HG02840 (cell line): ENCODE measurements at regions not wholly inside any gene's neighbourhood (a gene's known extent, or its start where the extent isn't known, plus 50 kb on each side); places are given as distances from the start of the nearest gene placed in this dataset.

Experiments
- ATAC-seq: cut with Tn5 transposase; IDR thresholded peaks from one replicate; pipeline ENCODE4 v1.9.1; 2021; ENCODE audit warnings: mild to moderate bottlenecking, moderate library complexity, moderate number of reproducible peaks; ENCODE audit not compliant: unreplicated experiment, low FRiP score

DNA sequence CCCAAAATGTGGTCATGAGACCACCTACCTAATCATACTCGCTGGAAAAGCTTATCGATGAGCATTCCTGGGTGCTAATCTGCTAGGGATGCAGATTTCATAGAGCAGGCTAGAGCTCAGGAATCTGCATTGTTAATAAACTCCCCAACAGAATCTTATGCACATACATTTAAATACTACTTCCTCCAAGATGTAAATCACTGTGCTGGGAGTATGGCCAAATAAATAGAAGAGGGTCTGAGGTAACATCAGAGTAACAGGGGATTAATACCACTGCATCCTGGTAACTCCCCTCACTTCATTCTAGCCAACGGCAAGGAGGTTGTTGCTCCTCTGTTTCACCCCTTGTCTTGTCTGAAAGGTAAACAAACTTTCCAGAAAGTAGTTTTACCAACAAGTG, 118.3 kb upstream of the SEMA6D start:
- ATAC-seq: no peak

DNA sequence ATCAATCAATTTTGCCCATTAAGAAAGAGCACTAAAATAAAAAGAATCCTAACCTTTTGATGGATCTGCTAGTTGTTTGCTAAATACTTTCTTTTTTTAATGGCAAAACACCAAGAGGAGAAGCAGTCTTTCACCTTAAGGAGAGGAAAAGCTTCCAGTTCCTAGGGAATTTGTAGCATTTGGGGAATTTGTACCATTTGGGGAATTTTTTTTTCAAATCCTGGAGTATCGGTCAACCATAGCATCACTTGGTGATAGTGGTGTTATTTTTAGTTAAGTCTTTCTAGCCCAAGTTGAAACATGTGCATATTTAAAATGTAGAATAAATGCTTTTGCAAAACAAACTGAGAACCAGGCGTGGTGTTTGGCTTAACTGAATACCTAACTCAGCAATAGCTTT, 117.5 kb upstream of the SEMA6D start:
- no peak for ATAC-seq

DNA sequence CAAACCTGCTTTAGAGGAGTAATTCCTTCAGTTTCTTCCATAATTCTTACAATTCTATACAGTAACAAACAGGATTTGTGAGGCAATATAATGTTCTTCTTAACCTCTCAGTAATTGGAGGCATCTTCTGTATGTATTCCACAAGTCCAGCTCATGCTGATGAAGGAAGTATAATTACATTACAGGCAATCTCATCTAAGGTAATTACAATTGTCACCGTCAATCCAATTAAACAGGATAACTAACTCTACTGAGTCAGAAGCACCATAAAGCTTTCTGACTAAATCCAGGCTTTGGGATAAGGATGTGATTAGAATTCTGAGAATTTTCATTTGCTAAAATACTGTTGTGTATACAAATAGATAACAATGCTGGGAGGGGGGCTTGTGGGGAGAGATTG, 115.2 kb upstream of the SEMA6D start:
- ATAC-seq: no peak

DNA sequence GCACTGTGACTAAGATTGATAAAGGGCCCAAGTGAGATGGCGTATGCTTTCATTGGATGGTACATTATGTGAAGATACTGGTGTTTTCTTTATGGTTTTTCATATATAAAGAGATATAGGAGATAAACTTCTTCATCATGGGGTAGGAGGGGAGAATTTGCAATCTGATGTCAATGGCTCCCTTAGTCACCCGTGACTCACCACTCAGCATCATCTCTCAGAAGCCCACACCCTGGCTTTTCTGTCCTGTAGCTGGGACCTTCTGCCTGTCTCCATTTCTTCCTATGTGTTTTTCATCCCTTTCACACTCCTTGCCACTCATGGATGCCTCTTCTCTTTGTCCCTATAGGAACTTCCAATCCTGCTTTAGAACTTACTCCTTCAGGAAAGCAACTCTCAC, 114.3 kb upstream of the SEMA6D start:
- no peak for ATAC-seq

DNA sequence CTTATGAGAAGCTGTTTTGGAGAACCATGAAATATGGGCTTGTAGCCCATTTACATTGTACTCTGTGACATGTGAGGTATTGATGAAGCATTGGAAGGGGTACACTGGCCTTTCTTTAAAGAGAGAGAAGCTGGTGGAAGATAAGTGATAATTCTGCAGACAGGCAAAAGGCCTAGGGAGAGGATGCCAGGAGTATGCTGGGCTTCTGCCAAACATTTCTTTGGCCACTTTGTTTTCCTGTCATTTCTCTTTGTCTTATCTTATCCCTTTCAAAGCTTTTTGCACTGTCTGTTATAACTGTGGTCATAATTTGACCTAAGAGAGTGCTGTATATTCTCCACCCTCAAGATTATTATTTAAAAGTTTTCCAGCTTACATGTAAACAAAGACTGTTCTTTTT, 109.6 kb upstream of the SEMA6D start:
- no peak for ATAC-seq

DNA sequence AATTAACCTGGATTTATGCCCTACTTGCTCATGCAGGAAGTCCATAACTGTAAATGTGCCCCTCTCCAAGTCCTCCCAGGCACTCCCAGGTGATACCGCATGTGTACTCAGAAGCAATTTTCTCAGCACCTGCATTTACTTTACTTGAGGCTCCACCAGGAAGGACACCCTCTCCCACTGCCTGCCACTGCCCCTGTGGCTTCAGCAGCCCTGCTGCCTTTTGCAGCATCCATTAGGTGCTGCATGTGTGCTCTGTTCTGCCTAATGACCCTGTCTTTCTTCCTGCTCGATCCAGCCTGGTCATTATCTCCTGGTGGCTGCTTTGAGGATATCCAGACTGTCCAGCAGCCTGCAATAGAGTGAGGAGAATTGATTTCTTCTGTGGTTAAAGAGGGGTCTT, 107.6 kb upstream of the SEMA6D start:
- ATAC-seq: no peak

DNA sequence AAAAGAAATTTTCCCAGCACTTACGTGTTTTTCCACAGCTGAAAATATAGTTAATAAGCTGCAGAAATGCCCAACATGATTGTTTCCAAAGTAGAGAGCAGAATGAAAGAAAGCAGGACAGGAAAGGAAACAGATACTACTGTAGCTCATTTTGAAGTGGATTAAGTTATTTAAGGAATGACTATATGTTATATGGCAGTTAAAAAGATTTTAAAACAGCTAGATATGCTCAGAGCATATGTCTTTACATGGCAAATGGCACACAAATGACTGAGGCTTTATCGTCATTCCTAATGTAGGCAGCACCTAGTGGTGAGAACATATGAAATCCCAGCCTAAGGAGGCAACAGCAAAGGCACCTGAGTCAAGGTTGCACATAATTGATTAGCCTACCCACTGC, 106.6 kb upstream of the SEMA6D start:
- no peak for ATAC-seq

DNA sequence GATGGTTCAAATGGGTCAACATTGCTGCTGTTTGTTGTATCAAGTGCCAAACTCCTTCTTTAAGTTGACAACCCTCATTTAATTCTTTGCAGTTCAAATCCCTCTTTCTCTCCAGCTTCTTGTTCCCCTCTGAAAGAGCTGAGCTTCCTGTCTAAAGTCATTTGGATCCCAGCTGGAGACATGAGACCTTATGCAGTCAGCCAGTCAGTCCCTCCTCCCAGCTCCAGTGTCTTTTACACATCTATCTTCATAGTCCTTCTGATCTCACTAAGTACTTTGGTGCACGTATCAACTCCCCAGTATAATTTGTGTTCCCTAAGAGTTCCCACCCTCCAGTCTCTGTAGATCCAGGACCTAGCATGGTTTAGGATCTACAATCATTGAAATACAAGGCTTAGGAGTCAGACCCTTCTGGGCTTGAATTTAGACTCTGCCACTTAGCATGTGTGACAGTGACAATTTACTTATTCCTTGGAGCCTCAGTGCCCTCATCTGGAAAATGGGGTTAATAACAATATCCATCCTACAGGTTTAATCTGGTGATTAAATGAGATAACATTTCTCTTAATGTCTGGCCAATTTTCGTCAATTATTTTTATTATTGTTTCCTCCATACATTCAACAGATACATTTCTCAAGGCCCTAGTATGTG, 102.8 kb upstream of the SEMA6D start:
- no peak for ATAC-seq

DNA sequence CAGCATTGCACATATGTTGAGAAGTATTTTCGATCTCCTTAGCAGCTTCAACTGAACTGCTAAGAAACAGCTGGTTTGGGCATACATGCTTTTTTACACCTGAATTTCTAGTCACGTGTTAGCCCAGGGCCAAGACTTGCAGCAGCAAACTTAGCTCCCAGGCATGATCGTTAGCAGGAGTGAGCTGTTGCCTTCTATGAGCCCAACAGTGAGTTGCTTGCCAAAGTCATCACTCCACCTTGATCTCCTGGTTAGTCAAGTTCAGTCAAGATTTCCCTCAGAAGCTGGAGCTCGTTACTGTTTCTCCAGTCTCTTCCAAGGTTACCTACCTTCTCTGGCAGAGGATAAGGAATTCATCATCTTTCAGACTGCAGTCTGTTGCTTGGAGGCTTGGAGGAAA, 100.4 kb upstream of the SEMA6D start:
- no peak for ATAC-seq

DNA sequence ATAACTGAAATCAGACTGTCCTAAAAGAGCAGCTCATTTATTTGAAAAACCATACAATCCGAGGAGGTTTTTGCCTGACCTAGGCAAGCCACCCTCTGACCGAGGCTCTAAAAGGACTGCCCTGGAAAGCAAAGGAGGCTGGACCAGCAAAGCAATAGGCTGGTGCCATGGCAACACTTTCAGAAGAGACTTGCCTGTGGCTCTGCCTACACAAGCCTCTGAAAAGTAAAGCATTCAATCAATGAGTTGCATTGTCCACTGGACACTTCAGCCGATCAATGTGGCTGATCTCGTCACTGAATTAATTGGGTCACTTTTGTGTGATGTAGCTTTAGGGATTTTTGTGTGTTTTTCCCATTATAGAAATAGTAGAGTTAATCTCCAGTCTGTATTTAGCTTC, 99.1 kb upstream of the SEMA6D start:
- ATAC-seq: no peak

DNA sequence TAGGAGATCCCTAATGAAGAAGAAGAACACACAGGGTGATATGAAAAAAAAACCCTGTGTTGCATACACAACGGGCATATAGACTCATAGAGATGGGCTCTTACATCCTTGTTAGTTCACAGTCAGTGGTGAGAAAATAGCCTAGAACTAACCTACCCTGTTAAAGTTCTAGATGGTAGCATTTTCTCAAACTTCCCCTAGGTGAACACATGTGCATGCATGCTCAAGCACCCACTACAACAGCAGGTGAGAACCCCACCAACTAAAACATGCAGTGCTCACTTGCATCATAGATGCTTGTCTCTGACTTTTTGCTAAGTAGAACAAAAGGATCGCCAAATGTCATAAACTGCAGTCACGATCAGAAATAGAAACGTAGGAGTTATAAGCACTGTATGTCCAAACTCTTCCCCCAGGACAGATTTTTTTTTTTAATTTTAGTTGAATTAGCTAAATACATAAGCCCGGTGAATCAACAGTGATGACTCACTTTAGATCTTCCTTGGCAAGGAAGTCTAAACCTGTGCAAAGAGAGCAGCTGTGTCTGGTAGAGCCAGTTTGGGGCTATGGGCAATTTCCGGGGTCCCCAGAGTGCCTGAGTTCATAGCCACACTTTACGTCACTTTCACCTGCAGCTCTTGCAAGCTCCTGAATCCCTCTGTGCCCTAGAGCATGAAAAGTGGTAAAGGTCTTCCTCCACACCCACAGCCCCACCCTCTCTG, 96.2 kb upstream of the SEMA6D start:
- ATAC-seq: no peak

DNA sequence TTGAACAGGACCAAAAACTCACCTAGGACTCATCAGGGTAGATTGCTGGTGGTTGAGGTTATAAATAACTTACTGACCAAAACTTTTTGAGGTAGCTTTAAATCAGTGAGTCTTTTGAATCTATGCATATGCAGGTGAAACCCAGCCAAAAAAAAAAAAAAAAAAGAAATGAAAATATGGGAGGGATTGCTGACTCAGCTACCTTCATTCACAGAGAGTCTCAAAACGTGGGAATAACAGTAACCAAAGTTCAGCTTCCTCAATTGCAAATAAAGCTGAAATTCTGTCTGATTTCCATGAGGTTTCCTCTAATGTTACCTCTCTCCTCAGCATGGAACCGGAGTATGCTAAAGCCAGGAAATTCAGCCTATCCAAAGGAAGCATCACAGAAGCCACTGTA, 95.2 kb upstream of the SEMA6D start:
- no peak for ATAC-seq

DNA sequence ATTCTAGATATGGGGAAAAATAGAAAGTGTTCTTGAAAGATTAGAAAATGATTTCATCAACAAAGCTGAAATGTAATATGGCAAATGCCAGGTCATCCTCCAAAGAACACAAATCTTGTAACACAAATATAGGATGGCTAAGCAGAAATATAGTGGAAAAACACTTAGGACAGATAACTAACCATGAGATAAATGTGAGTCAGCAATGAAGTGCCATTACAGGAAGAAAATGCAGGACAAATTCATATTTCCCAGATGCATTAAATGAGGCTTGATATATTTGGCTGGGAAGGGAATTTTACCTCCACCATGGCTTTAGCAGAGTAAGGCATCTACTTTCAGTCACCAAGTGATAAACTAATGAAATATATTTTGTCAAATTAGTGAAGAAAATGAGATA, 92.8 kb upstream of the SEMA6D start:
- no peak for ATAC-seq

DNA sequence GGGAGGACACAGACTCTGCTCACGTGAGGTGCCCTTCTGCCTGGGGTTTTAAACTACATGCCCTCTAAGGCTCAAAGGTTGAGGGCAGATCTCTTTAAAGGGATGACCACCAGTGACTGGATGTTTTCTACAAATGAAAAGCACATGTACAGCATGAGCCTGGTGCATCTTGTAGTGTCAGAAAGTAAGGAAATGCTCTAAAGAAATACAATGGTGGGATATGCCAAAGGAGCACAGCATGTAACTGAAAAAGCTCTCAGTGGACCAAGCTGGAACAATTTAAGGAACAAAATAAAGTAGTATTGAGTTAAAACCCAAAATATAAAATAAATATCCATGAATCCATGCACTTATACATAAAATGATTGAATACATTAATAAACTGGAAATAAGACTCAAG, 78.3 kb upstream of the SEMA6D start:
- no peak for ATAC-seq

DNA sequence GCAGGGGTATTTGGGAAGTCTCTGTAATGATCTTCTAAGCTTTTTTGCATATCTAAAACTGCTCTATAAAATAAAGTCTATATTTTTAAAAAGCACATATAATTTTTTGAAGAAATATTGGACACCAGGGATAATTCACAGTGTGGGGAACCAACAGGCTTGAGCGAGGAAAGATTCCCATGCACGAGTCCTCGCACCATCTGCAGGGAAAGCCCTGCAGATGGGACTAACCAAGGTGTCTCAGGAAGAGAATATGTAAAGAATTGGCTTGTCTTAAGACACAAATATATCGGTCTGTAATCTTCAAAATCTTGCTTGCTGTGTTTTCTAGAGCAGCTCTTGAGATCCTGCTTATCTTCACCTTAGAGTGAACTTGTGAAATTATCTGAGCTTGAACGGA, 77.2 kb upstream of the SEMA6D start:
- ATAC-seq: no peak

DNA sequence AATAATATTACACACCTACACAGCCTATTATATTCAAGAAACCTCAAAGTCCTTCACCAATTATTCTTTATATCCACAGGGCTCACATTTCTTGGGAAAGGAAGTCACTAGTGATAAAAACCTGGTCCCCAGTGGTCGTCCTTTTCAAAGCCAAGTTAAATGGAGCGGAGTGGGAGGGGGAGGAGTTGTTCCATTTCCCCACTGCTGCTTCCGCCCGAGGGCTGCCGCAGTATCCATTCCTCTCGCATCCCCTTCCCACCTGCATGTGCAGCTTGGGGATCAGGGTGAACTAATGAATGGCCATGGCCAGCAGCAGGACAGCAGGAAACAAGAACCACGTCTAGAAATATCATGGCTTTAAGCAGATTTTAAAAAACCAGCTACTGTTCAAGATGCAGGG, 76.4 kb upstream of the SEMA6D start:
- ATAC-seq: no peak

DNA sequence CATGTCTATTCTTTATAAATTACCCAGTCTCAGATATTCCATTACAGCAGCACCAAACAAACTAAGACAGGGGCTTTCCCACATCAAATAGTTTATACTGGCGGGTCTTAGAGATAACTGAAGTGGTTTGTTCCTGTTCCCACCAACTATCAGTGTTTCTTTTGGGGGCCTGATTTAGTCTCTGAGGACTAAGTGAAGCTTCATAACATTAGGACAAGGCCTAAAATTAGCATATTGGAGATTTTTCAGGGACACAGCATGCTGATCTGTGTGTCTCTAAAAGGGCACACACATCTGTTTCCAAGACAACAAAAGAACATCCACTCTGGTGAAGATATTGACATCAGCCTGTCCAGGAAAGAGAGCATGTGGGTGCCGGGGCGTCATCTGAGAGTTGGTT, 72.6 kb upstream of the SEMA6D start:
- ATAC-seq: no peak

DNA sequence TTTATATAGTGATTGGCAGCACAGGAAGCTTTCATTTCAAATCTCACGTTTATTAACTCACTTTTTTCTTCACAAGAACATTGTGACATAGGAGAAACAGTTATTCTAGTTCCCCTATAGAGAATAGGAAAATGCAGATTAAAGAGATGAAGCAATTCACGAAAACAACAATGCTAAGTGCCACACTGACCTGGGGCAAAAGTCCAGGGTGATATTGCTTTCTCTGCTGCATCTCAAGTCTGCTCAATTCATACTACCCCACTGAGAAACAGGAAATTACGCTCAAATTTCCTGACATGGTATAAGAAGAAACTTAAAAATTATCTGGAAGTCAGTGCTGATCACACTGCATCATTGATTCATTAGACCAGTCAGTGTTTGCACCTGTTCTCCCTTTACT, 66.7 kb upstream of the SEMA6D start:
- no peak for ATAC-seq

DNA sequence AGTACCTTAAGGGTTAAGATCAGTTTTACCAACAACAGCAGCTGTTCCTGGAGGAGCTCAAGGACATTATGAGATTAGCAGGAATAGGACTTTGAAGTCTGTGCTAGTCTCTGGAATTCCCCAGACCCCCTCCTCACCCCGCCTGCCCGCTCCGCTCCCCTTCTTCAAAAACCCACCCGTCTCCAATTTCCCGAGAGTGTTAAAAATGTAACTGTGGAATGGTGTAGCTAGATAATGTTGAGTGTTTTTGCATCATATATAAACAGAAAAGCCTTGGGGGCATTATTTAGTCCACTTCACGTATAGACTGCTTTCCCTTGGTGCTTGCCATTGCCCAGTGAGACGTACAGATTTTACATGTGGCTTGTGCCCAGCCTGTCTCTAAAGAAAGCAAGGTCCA, 65.0 kb upstream of the SEMA6D start:
- ATAC-seq: no peak

DNA sequence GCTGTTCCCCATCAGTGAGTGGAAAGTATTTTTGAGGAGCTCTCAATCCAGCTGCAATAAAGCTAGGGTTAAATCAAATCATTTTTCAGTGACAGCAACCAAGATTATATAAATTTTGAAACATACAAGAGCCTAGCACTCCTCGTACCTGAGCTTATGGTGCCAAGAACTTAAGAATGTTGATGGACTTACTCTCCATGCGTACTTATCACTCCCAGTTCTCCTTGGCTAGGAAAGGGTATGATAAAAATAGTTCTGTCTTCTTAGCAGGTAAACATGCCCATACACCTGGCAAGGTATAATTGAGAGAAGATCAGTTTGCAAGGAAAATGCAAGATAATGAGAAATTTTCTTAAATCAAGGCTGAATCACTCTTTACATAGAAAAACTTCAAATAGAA, 64.5 kb upstream of the SEMA6D start:
- ATAC-seq: no peak

DNA sequence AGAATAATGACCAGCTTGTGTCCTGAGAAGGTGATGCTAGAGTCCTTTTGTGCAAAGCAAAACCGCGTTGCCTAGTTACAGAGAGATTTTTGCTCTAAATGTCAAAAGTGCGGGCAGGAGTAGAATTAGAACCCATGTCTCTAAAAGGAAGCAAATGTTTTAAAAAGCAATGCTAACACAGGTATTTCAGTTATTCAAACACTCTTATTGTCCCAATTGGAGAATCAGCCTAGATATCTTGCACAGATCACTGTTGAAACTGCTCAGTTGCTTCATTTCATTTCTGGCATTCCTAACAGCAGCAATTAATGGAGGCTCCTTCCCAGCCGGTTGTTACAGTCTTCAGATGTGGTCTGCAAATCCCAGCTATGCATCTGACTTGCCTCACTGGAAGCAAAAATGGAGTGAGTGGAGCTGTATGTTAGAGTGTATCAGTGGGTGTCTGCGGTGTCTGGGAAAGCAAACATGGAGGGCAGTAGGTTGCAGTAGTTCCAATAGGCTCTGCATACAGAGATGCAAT, 55.6 kb upstream of the SEMA6D start:
- ATAC-seq: no peak

DNA sequence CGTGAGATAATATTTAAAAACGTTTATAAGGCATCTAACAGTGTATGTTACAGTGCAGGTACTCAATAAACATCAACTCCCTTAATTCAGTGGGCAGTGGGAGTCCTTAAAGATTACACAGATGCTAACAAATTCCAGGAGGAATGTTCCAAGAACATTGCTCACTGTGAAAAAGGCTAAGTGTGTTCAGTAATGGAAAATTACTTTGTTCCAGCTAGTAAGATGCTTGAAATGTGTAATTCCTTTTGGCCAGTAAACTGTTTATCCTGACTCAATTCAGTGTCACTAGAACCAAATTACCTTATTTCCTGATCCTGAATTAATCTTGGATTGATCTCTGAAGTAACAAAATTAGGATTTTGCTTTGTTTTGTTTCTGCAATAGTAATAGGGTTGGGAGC, 54.2 kb upstream of the SEMA6D start:
- no peak for ATAC-seq
